Mucosa of rectum (tissue), 2 donors: ENCODE measurements at regions not wholly inside any gene's neighbourhood (a gene's known extent, or its start where the extent isn't known, plus 50 kb on each side); places are given as distances from the start of the nearest gene placed in this dataset.

Source experiments
- H3K27ac ChIP-seq, 2 donors: one replicate each; pipeline ENCODE4 v1.7.0; 2013; ENCODE audit warnings: inconsistent platforms in 2 of 2, low read depth in 2 of 2, low read length in 2 of 2
- H3K27me3 ChIP-seq, 2 donors: one replicate each; pipeline ENCODE4 v1.7.0; 2013; ENCODE audit warnings: low read length in 2 of 2; ENCODE audit not compliant: control insufficient read depth in 2 of 2, insufficient read depth in 2 of 2
- H3K36me3 ChIP-seq, 2 donors: one replicate each; pipeline ENCODE4 v1.7.0; 2013; ENCODE audit warnings: low read length in 2 of 2; ENCODE audit not compliant: control insufficient read depth in 2 of 2, insufficient read depth in 2 of 2
- H3K4me1 ChIP-seq, 2 donors: one replicate each; pipeline ENCODE4 v1.7.0; 2013; ENCODE audit warnings: low read length in 2 of 2, mild to moderate bottlenecking in 1 of 2; ENCODE audit not compliant: control insufficient read depth in 2 of 2, insufficient read depth in 2 of 2
- H3K4me3 ChIP-seq, 2 donors: one replicate each; pipeline ENCODE4 v1.7.0; 2013; ENCODE audit warnings: low read length in 2 of 2
- H3K9ac ChIP-seq, 2 donors: one replicate each; pipeline ENCODE4 v1.7.0; 2013; ENCODE audit warnings: low read length in 2 of 2, low read depth in 1 of 2, mild to moderate bottlenecking in 1 of 2
- H3K9me3 ChIP-seq, 2 donors: one replicate each; pipeline ENCODE4 v1.7.0; 2013; ENCODE audit warnings: low read length in 2 of 2; ENCODE audit not compliant: control insufficient read depth in 2 of 2
- donor health status: healthy.
- donor health status: Normal muscosa, but diverticular disease.

DNA sequence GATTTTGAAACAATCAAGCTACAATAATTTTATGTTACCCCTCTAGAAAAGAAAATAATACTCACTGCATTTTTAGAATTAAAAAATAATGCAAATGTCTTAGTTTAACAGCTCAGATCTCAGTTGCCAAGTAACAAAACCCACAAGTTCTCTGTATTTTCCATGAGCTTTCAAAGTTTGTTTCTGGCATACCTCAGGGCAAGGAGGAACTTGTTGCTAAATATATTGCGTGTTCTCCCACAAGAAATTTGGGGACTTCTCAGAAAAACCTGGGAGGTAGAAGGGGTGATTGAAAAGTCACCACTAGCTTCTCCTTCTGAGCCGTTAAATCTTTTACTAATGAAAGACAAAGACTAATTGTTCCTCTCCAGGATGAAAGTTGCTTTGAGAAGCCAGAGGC lies 236.8 kb upstream of the MARCKS start:
- Histone ChIP-seq H3K36me3 (no peaks in the 10 kb centered on the region), H3K4me1 (no peaks in the 10 kb centered on the region), H3K27ac (no peak overlapping the region), H3K4me3 (no peak overlapping the region), H3K9me3 (no peaks in the 10 kb centered on the region), H3K9ac (no peak overlapping the region), H3K27me3 (no peaks in the 10 kb centered on the region)

DNA sequence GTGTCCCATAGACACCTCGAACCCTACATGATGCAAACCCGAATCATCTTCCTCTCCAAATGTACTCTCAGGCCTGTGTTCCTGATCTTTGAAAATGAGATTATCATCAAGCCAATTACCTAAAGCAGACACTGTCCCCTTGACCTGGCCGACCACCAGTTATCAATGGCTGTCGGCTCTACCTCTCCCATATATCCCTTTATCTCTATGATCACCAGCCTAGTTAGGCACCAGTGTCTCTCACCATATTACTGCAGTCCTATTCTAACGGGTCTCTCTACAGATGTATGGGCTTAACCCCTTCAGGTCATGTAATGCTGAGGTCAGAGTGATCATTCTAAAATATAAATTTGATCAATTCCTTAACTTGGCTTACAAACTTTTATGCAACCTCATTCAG lies 234.9 kb upstream of the MARCKS start:
- Histone ChIP-seq H3K9ac (no peak overlapping the region), H3K4me3 (no peak overlapping the region), H3K36me3 (no peaks in the 10 kb centered on the region), H3K27me3 (no peaks in the 10 kb centered on the region), H3K4me1 (no peaks in the 10 kb centered on the region), H3K9me3 (no peaks in the 10 kb centered on the region), H3K27ac (no peak overlapping the region)

DNA sequence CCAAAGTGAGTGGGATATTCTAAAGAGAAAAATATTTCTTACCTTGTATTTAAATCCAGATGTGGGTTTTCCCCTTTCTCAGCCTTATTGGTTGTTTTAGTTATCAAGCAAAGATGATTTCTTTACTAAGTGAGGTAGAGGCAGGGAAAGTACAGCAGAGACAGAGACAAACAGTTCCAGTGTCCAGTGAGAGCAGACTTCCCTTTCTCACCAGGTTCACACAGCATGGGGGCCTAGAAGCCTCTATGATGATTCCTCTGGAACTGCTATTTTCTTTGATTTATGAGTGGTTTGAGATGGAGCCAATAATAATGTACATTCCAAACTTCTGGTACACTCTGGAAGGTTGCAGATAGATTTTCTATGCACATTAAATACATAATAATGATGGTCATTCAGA lies 234.0 kb upstream of the MARCKS start:
- H3K4me3 ChIP-seq, result no peak overlapping the region
- H3K9ac ChIP-seq, result no peak overlapping the region
- H3K9me3 ChIP-seq, result no peaks in the 10 kb centered on the region
- no peaks in the 10 kb centered on the region for H3K27me3 ChIP-seq
- H3K27ac ChIP-seq, result no peak overlapping the region
- no peaks in the 10 kb centered on the region for H3K36me3 ChIP-seq
- H3K4me1 ChIP-seq, result peaks cover 0 to 2% of the 10 kb centered on the region in 2 donors

DNA sequence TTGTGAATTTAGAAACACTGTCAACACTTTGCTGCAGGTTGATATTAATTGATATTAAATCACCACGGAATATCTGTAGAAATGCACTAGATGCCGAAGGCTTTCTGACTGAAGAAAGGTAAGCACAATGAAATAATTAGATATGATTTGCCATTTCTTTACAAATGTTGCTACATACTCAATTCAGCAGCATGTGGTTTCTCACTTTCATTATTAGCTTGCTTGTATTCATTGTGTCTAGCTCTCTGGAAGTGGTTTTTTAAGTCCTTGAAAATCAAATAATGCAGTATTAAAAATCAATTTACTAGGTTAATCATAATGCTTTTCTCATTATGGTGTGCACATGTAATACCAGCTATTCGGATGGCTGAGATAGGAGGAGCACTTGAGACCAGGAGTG lies 231.3 kb upstream of the MARCKS start:
- H3K27me3 ChIP-seq, result no peaks in the 10 kb centered on the region
- no peak overlapping the region for H3K4me3 ChIP-seq
- peaks cover 2 to 3% of the 10 kb centered on the region in 2 donors for H3K4me1 ChIP-seq
- no peaks in the 10 kb centered on the region for H3K9me3 ChIP-seq
- H3K36me3 ChIP-seq, result no peaks in the 10 kb centered on the region
- no peak overlapping the region for H3K9ac ChIP-seq
- H3K27ac ChIP-seq, result no peak overlapping the region

DNA sequence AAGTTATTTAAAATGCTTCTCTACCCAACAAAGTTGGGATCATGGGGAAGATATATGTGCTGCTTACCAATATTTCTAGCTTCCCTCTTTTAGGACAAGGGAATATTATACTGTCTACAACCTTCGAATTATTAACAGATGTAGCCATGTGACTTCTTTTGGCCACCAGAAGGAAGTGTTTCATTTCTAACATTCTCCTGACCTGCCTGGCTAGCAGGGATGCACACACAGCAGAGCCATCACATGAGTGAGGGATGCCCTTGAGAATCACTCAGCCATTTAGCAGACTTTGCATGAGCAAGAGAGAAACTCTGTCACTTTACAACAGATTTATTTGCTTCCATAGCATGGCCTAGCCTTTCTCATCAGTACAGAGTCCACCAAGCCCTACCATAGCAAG lies 230.7 kb upstream of the MARCKS start:
- Histone ChIP-seq H3K27ac (no peak overlapping the region), H3K36me3 (no peaks in the 10 kb centered on the region), H3K4me1 (peaks cover 7 to 9% of the 10 kb centered on the region in 2 donors), H3K27me3 (no peaks in the 10 kb centered on the region), H3K9ac (no peak overlapping the region), H3K9me3 (no peaks in the 10 kb centered on the region), H3K4me3 (no peak overlapping the region)

DNA sequence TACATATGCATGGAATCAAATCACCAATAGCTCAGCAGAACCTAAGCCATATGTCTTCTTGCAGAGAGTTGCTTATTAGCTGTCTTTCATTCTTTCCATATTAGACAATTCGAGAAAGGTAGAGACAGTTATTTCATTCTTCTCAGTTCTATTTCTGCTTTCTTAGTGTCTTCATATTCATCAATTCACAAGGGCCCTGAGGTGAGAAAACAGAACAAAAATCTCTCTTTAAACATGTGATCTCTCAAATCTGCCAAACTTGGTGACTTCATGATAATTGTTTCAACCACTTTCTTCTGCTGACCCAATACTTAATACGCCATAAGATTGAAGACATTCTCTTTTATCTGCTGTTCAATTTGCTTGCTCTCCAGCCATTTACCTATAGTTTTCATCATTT lies 229.7 kb upstream of the MARCKS start:
- H3K9ac ChIP-seq, result no peak overlapping the region
- no peaks in the 10 kb centered on the region for H3K27me3 ChIP-seq
- H3K36me3 ChIP-seq, result no peaks in the 10 kb centered on the region
- H3K27ac ChIP-seq, result no peak overlapping the region
- H3K4me3 ChIP-seq, result no peak overlapping the region
- no peaks in the 10 kb centered on the region for H3K9me3 ChIP-seq
- H3K4me1 ChIP-seq, result peaks cover 12 to 15% of the 10 kb centered on the region in 2 donors

DNA sequence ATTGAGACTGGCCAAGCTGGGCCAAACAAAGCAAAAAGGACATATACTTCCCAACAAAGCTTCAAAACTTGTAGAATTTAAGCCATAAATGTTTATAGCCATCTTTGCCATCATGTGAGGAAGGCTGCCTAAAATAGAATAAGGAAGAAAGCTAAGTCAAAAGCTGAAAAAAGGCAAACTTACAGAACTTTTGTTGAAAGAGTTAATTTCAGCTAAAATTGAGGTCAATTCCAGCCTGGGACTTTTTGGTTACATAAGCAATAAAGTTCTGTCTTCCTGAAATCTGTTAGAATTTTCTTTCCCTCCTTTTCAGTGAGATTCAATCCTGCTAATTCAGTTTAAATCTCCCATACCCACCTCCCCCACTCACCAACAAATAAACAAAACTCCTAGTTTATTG lies 227.9 kb upstream of the MARCKS start:
- Histone ChIP-seq H3K27me3 (no peaks in the 10 kb centered on the region), H3K9ac (no peak overlapping the region), H3K36me3 (no peaks in the 10 kb centered on the region), H3K27ac (no peak overlapping the region), H3K9me3 (no peaks in the 10 kb centered on the region), H3K4me1 (peaks cover 20 to 22% of the 10 kb centered on the region in 2 donors), H3K4me3 (no peak overlapping the region)

DNA sequence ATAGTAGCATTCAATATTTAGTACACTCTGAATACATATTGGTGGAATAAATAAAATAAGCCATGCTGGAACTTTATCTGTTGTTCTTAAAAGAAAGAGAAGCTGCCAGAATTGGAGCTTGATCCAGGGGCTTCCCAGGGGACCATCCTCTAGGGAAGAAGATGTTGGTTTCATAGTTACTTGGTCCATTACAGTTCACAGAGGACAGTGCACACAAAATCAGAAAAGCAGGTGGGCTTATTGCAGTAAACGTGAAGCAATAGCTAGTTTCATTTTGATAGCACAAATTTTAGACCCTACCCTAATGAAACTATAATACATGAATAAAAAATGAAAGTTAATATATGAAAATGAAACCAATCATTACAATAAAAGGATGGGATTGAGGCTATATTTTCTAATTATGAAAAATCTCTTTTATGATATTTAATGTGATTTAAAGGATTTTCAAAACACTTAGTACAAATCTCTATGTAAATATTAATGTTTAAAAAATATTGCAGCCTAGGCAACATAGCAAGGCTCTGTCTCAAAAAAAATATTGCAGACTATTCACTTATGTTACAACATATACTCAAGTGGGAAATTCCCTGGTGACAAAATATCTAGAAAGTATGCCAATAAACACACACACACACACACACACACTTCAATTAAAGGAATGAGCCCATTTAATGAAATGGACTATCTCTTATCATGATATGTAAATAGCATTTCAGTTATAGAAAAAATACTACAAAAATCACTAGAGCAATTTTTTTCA lies 227.0 kb upstream of the MARCKS start:
- no peak overlapping the region for H3K9ac ChIP-seq
- no peaks in the 10 kb centered on the region for H3K9me3 ChIP-seq
- H3K4me1 ChIP-seq, result peaks cover 20 to 22% of the 10 kb centered on the region in 2 donors
- H3K27me3 ChIP-seq, result no peaks in the 10 kb centered on the region
- H3K4me3 ChIP-seq, result no peak overlapping the region
- H3K36me3 ChIP-seq, result no peaks in the 10 kb centered on the region
- peak overlapping the region in 1 of 2 donors; percentile 1 for H3K27ac ChIP-seq

DNA sequence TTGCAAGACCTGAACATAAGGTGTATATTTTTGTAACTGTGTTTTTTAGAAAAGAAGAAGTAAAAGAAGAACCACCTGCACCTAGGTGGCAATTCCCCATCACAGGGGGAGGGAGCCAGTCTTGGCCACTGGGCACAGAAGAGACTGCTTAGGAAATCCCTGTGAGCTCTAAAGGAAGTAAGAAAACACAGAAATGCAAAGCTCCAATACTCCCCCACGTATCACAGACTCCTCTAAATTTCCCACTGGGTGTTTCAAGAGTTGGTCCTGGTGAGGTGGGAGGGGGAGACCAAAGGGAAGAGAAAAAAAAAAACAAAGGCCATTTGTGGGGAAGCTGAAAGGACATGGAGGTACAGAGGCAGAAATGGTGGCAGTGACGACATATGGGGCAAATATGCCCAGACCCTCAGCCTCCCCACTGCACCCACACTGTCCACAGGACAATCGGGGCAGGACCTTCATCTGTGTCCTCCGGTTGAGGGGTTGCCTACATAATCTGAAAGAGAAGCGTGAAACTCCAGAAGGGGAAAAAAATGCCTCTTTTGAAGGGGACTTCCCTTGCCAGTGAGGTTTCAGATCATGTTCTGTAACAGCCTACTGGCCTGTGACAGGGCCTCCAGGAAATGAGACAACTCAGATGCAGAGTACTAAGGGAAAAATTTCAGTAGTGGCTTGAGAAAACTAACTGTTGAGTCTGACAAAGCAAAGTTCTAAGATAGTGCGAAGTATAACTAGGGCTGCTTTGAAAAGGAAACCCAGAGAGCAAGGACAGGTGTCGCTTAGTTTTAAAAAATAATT lies 226.2 kb upstream of the MARCKS start:
- Histone ChIP-seq H3K4me1 (peaks cover 20 to 22% of the 10 kb centered on the region in 2 donors), H3K27me3 (no peaks in the 10 kb centered on the region), H3K9me3 (no peaks in the 10 kb centered on the region), H3K9ac (peak overlapping the region in 1 of 2 donors; percentile 36), H3K4me3 (peak overlapping the region in 1 of 2 donors; percentile 28), H3K36me3 (no peaks in the 10 kb centered on the region), H3K27ac (peak overlapping the region; percentile 61 to 77)

DNA sequence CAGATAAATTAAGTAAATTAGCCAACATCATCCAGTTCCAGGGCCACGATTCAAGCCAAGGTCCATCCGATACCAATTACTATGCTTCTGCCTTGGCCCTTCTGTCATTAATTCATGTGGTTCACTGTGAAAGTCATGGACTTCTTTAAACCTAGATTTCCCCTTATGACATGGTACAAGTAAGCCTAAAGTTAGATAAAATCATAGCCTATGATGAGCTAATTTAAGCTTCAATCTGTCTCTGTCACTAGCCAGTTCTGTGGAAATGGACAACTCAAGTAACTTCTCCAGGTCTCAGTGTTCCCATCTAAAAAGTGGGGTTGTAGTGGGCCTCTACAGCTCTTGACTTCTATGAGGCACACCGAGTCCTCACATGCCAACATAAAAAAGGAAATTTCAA lies 225.5 kb upstream of the MARCKS start:
- H3K27me3 ChIP-seq, result no peaks in the 10 kb centered on the region
- no peaks in the 10 kb centered on the region for H3K9me3 ChIP-seq
- H3K4me1 ChIP-seq, result peaks cover 20 to 27% of the 10 kb centered on the region in 2 donors
- H3K36me3 ChIP-seq, result no peaks in the 10 kb centered on the region
- peak overlapping the region; percentile 61 to 77 for H3K27ac ChIP-seq
- no peak overlapping the region for H3K4me3 ChIP-seq
- peak overlapping the region in 1 of 2 donors; percentile 36 for H3K9ac ChIP-seq
